ENCODE measurements at regions not wholly inside any gene's neighbourhood (a gene's known extent, or its start where the extent isn't known, plus 50 kb on each side); places are given as distances from the start of the nearest gene placed in this dataset.
A peak's percentile ranks its signal among the peaks of the same experiment; 100 is the strongest.

- TF ChIP-seq POLR2A (IDR thresholded peaks at IDR 0.05) (no peak), CTCF (IDR thresholded peaks at IDR 0.05) (no peak)
- H3K4me1 ChIP-seq = peaks cover 6% of the 10 kb centered on the region
- H3K9me3 ChIP-seq = no peaks in the 10 kb centered on the region
- DNase-seq = no peak
- WGBS, 2 donors = 81 to 88% methylated on average over 6 of the region's 6 CpGs
- no peaks in the 10 kb centered on the region for H3K27me3 ChIP-seq
- no peak overlapping the region for H3K27ac ChIP-seq
- no peak overlapping the region for H3K4me3 ChIP-seq
- intact Hi-C loops (cut with DNase I; ENCODE audit: low total_unique reads) = no loop called here
- H3K36me3 ChIP-seq (ENCODE audit: low read depth, missing control alignments) = no peaks in the 10 kb centered on the region
Observed at GRCh38 chr18:22056950-22057349, 112.4 kb upstream of the GATA6 start.

DNA sequence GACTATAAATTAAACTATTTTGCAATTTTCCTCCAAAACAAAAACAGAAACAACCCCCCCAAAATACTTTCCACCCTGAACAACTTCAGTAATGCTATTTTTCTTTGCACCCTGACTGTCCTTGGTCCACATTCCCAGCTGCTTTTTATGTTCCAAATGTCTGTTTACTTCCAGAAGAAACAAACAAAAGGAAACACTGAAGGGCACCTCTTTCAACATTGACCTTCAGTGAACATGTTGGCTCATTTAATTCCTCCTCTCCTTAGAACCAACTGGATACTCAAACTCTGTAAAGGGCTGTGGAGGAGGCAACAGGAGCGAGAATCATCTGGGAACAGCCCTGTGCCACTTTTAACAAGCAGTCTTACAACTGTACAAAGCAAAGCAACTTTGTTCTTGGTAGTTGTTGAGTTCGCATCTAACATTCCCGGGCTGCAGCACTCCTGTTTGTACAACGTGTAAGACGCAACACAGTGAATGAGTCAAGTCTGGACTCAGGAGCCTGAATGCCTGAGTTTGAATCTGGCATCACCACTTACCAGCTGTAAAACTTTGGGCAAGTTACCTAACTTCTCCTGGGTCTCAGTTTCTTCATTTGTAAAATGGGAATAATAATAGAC lies 111.4 kb upstream of the GATA6 start:
- WGBS, 2 donors = 29 to 37% methylated on average over 5 of the region's 5 CpGs
- Histone ChIP-seq H3K4me1 (peaks cover 6% of the 10 kb centered on the region), H3K27ac (peak overlapping the region in 1 of 2 donors; percentile 4), H3K9me3 (no peaks in the 10 kb centered on the region), H3K36me3 (ENCODE audit: low read depth, missing control alignments) (no peaks in the 10 kb centered on the region), H3K27me3 (no peaks in the 10 kb centered on the region), H3K4me3 (no peak overlapping the region)
- peak; percentile 38 for DNase-seq
- intact Hi-C loops (cut with DNase I; ENCODE audit: low total_unique reads) = no loop called here
- no peak for TF ChIP-seq CTCF (IDR thresholded peaks at IDR 0.05)
- no peak for TF ChIP-seq POLR2A (IDR thresholded peaks at IDR 0.05)

GRCh38 chr18:22060361-22060760 lies 109.0 kb upstream of the GATA6 start:
- no peak overlapping the region for H3K4me3 ChIP-seq
- peak overlapping the region in 1 of 2 donors; percentile 30 for H3K27ac ChIP-seq
- TF ChIP-seq CTCF (IDR thresholded peaks at IDR 0.05) (no peak), POLR2A (IDR thresholded peaks at IDR 0.05) (no peak)
- H3K9me3 ChIP-seq = no peaks in the 10 kb centered on the region
- no peak for DNase-seq
- WGBS, 2 donors = 68 to 70% methylated on average over 2 of the region's 2 CpGs
- peaks cover 6% of the 10 kb centered on the region for H3K4me1 ChIP-seq
- H3K36me3 ChIP-seq (ENCODE audit: low read depth, missing control alignments) = no peaks in the 10 kb centered on the region
- no peaks in the 10 kb centered on the region for H3K27me3 ChIP-seq
- intact Hi-C loops (cut with DNase I; ENCODE audit: low total_unique reads) = no loop called here

- H3K9me3 ChIP-seq = no peaks in the 10 kb centered on the region
- peaks cover 6% of the 10 kb centered on the region for H3K4me1 ChIP-seq
- H3K4me3 ChIP-seq = no peak overlapping the region
- intact Hi-C loops (cut with DNase I; ENCODE audit: low total_unique reads) = no loop called here
- H3K36me3 ChIP-seq (ENCODE audit: low read depth, missing control alignments) = no peaks in the 10 kb centered on the region
- DNase-seq = no peak
- no peaks in the 10 kb centered on the region for H3K27me3 ChIP-seq
- no peak overlapping the region for H3K27ac ChIP-seq
- no peak for TF ChIP-seq POLR2A (IDR thresholded peaks at IDR 0.05)
- WGBS, 2 donors = 82 to 85% methylated on average over 4 of the region's 4 CpGs
Observed at GRCh38 chr18:22063102-22063501, 106.3 kb upstream of the GATA6 start.

DNA sequence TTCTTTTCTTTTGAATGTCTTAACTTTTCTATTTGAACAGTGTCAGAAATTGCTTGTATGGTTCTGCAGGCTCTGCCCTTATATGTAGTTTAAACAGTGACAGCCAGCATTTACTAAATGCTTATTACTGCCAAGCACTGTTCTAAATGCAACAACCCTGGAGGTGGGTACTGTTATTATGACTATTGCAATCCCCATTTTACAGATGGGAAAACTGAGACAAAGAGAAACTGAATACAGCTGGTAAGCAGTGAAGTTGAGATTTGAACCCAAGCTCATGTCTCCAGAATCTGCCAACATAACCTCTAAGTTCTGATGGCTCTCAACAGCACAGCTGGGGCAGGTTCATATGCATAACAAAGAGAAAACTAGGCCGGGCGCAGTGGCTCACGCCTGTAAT lies 105.7 kb upstream of the GATA6 start:
- Histone ChIP-seq H3K27ac (no peak overlapping the region), H3K36me3 (ENCODE audit: low read depth, missing control alignments) (no peaks in the 10 kb centered on the region), H3K4me3 (no peak overlapping the region), H3K27me3 (no peaks in the 10 kb centered on the region), H3K4me1 (peaks cover 6% of the 10 kb centered on the region), H3K9me3 (no peaks in the 10 kb centered on the region)
- DNase-seq = no peak
- intact Hi-C loops (cut with DNase I; ENCODE audit: low total_unique reads) = no loop called here
- TF ChIP-seq POLR2A (IDR thresholded peaks at IDR 0.05) (no peak), CTCF (IDR thresholded peaks at IDR 0.05) (no peak)
- WGBS, 2 donors = 80 to 98% methylated on average over 1 to 3 of the region's 3 CpGs
